ENCODE measurements at regions not wholly inside any gene's neighbourhood (a gene's known extent, or its start where the extent isn't known, plus 50 kb on each side); places are given as distances from the start of the nearest gene placed in this dataset.

DNA sequence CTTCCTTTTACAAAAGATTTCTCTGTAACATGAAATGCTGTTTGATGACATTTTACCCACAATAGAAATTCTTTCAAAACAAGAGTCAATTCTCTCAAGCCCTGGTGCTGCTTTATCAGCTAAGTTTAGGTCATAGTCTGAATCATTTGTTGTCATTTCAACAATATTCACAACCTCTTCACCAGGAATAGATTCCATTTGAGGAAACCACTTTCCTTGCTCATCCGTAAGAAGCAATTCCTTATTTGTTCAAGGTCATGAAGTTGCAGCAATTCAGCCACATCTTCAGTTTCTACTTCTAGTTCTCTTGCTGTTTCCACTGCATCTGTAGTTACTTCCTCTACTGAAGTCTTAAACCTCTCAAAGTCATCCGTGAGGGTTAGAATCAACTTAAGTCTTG, 315.3 kb downstream of the TYW1 start:
- TF ChIP-seq, protein P1, sequence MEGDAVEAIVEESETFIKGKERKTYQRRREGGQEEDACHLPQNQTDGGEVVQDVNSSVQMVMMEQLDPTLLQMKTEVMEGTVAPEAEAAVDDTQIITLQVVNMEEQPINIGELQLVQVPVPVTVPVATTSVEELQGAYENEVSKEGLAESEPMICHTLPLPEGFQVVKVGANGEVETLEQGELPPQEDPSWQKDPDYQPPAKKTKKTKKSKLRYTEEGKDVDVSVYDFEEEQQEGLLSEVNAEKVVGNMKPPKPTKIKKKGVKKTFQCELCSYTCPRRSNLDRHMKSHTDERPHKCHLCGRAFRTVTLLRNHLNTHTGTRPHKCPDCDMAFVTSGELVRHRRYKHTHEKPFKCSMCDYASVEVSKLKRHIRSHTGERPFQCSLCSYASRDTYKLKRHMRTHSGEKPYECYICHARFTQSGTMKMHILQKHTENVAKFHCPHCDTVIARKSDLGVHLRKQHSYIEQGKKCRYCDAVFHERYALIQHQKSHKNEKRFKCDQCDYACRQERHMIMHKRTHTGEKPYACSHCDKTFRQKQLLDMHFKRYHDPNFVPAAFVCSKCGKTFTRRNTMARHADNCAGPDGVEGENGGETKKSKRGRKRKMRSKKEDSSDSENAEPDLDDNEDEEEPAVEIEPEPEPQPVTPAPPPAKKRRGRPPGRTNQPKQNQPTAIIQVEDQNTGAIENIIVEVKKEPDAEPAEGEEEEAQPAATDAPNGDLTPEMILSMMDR (IDR thresholded peaks at IDR 0.05) = no peak
- TF ChIP-seq POLR2A (IDR thresholded peaks at IDR 0.05) (no peak), EP300 (IDR thresholded peaks at IDR 0.05) (no peak), POLR2AphosphoS5 (IDR thresholded peaks at IDR 0.05) (no peak)
